ENCODE measurements at regions not wholly inside any gene's neighbourhood (a gene's known extent, or its start where the extent isn't known, plus 50 kb on each side); places are given as distances from the start of the nearest gene placed in this dataset.

DNA sequence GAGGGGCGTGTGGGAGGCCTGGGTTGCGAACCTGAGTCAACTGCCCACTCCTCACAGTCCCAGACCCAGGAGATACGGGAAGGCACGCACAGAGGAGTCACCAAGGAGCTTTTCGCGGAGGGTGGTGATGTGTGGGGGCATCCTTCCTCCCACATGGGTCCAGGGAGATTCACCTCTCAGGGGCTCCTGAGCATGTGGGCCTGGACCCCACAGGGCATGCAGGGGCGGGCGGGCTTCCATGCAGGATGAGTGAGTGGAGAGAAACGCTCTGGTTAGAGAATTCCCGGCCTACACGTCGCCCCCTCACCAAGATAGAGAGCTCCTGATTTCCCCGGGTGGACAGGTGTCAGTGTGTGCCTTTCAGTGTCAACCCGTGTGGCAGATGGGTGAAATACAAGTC lies 641.7 kb upstream of the FZD8 start:
- Histone ChIP-seq H3K27me3 (replicated peaks in 1 of 4; ENCODE audit: control insufficient read depth in 3 of 4, extremely low read depth in 1 of 4, insufficient read depth in 3 of 4, low read length in 3 of 4) (no peaks in the 10 kb centered on the region), H3K9ac (replicated peaks in 1 of 4; ENCODE audit: extremely low read depth in 1 of 4, low read depth in 3 of 4, low read length in 3 of 4) (no peak overlapping the region), H3K79me1 (ENCODE audit: low read depth, low read length) (no peaks in the 10 kb centered on the region), H3K23me2 (ENCODE audit: low read depth, low read length) (no peaks in the 10 kb centered on the region), H4K5ac (ENCODE audit: insufficient read length, low read depth, low read length) (no peak overlapping the region), H3K4me2 (ENCODE audit: insufficient read depth in 1 of 2, low read depth in 2 of 2, low read length in 2 of 2) (no peak overlapping the region), H4K91ac (replicated peaks; ENCODE audit: insufficient read length, low read length) (no peak overlapping the region), H3K4ac (replicated peaks; ENCODE audit: insufficient read length, low read depth, low read length) (no peak overlapping the region), H3K14ac (ENCODE audit: insufficient read length) (no peak overlapping the region), H3K23ac (ENCODE audit: insufficient read length) (no peak overlapping the region), H4K8ac (ENCODE audit: extremely low read depth, insufficient read depth, low read length) (no peak overlapping the region), H2BK5ac (ENCODE audit: low read depth, low read length) (no peak overlapping the region), H2AK5ac (ENCODE audit: low read depth, low read length) (no peak overlapping the region), H3K56ac (replicated peaks; ENCODE audit: insufficient read length, low read depth, low read length) (no peak overlapping the region), H3K27ac (ENCODE audit: low read depth, low read length) (no peak overlapping the region), H3K36me3 (ENCODE audit: control insufficient read depth in 2 of 4, insufficient read depth in 4 of 4, low read length in 3 of 4) (no peaks in the 10 kb centered on the region; a peak in 1 of 8 replicates), H3K9me3 (ENCODE audit: insufficient read depth in 2 of 2, low read depth in 1 of 2, low read length in 1 of 2) (no peaks in the 10 kb centered on the region), H3K4me3 (ENCODE audit: extremely low read depth in 1 of 4, insufficient read depth in 2 of 4, low read depth in 3 of 4, low read length in 4 of 4) (no peak overlapping the region), H2BK12ac (ENCODE audit: low read depth, low read length) (no peak overlapping the region), H3K79me2 (ENCODE audit: control insufficient read depth in 1 of 2, insufficient read depth in 2 of 2, low read length in 2 of 2) (no peaks in the 10 kb centered on the region), H4K20me1 (replicated peaks in 1 of 2; ENCODE audit: control insufficient read depth in 1 of 2, insufficient read depth in 2 of 2, low read length in 2 of 2) (no peaks in the 10 kb centered on the region), H3K4me1 (replicated peaks in 1 of 4; ENCODE audit: control insufficient read depth in 3 of 4, insufficient read depth in 4 of 4, low read length in 3 of 4) (no peaks in the 10 kb centered on the region), H2BK120ac (replicated peaks; ENCODE audit: low read depth, low read length) (no peak overlapping the region), H2BK15ac (ENCODE audit: low read length) (no peak overlapping the region), H2BK20ac (ENCODE audit: low read length) (no peak overlapping the region), H2AFZ (ENCODE audit: low read length) (no peak overlapping the region), H3K18ac (ENCODE audit: extremely low read depth, low read length) (no peak overlapping the region)
- ChIA-PET CTCF (ENCODE audit: partially characterized antibody) (no interaction called here), POLR2A (ENCODE audit: partially characterized antibody) (interaction anchor here (0.6 kb wide), 1 partner anchor 152 kb away, joined by 3 read pairs; no protein-coding TSS in a partner anchor)
- 92% methylated on average over 11 of the region's 14 CpGs; no CpG with 5 or more reads in 1 of the 2 experiments for WGBS, 2 experiments (ENCODE audit: extremely low coverage in 1 of 2, insufficient coverage in 1 of 2, insufficient read length in 1 of 2, insufficient replicate concordance in 2 of 2, low coverage in 1 of 2, low lambda C conversion rate in 2 of 2, missing lambda C conversion rate in 1 of 2)
- no peak for TF ChIP-seq CREB1 (IDR thresholded peaks at IDR 0.05)
- no peak for TF ChIP-seq SIN3A (conservative IDR thresholded peaks at IDR 0.05 in 1 of 2, IDR thresholded peaks at IDR 0.05 in 1 of 2; ENCODE audit: low read depth in 1 of 2, low read length in 2 of 2)
- FAIRE-seq (no peak), DNase-seq (ENCODE audit: low read depth in 1 of 2, low spot score in 2 of 2) (no peak)
